Myocyte (in vitro differentiated cells): ENCODE measurements at regions not wholly inside any gene's neighbourhood (a gene's known extent, or its start where the extent isn't known, plus 50 kb on each side); places are given as distances from the start of the nearest gene placed in this dataset.
"Not testable (repeated sequence)": the region's sequence is repeated elsewhere in the genome, so short reads cannot be mapped to it uniquely, and the experiment has no call there.

Source experiments
- DNase-seq: peaks from one replicate; pipeline ENCODE4 v3.0.0-alpha.2; 2012; ENCODE audit warnings: low read depth

DNA sequence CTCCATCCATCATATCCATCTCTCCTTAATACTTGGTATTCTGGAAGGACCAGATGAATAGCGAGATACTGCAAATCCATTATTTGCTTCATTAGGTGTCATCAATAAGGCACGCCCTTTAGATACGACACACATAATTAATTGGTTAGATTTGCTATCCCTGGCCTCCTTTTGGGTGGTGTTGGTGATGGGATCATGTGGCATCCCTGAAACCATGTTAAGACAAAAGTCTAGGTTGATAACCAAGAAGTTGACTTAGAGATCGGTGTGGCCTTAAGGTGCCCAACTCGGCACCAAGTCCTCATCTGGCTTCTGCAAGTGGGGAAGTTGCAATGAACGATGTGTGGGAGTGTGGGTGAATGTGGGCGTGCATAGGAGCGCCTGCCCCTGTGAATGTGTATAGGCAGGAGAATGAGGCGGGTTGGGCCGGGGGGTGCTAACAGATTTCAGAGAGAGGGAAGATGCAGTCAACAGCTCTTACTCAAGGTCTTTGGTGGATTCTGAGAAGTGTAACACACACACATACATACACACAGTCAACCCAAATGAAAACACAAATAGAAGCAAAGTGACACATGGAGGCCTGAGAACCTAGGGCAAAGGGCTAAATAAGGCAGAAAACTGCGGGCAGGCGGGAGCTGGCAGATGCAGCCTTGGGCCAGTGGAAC is 415.7 kb upstream of the ESRRG start:
- no peak for DNase-seq

GRCh38 chr1:217138173-217138765 is 415.0 kb upstream of the ESRRG start:
- DNase-seq = no peak

- no peak for DNase-seq
Observed at GRCh38 chr1:217137210-217137881, 414.1 kb upstream of the ESRRG start.

DNA sequence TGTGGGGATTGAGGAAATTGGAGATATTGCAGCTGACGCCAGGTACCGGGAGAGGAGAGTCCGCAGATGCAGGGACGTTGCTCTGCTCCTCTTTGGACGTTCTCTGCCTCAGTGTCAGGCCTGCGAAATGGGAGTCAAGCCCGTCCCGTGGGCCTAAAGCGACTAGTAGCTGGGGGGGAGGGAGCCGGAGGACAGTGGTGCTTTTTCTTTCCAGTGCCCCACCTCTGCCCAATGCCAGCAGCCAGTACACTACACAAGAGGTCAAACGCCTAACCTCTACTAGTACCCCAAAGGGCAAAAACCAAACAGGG is 413.6 kb upstream of the ESRRG start:
- DNase-seq = no peak

DNA sequence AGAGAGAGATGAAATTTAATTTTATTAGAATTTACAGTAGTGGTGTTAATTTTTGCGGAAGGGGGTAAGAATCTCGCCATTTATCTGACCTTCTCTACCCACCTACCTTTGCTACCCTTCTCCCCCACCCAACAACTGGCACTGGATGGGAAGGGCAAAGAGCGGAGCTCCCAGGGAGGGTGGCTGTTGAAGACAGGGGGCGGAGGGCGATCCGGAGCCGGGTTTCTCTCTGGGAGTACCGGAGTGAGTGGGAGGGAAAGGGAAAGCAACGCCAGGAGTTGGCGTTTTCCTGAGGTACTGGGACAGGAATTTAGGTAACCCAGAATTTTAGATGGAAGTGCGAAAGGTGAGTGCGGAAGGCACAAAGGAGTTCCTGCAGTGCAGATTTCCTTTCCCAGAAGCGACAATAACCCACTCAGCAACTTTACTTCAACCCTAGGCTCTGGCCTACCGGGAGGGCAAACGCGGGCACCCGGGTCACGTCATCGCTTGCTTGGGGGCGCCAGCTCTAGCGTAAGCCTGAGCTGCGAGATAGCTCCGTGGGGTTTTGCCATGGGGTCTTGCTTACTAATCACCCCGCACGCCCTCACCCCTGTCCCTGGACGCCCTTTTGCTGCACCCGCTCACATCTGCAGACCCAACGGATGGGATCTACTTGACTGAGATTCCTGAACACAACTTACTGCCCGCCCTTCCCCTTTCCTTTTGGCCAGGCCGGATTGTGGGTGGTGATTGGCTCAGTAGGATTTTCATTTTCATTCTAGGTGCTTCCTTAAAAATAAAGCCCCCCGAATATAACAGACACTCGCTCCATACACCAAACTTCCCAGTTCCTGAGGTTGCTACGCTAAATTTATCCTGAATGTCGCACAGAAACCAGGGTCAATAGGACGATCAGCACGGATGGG is 413.0 kb upstream of the ESRRG start:
- no peak for DNase-seq

DNA sequence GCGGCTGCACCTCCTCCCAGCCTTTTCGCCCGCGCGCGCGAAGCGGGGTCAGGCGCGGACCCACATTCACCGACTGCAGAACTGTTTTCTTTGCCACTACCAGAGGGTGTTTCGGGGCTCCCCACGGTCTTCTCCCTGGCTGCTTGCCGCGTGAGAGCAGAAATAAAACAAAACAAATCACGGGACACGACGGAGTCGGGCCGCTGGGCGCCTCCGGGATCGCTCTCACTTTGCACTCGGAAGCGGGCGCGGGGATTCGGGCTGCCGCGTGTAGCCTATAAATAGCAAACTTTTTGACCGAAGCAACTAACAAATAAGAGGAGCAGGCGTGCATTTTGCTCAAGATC is 412.3 kb upstream of the ESRRG start:
- peak; percentile 27 for DNase-seq

- DNase-seq = peak; percentile 10
Observed at GRCh38 chr1:217134857-217135568, 411.8 kb upstream of the ESRRG start.

GRCh38 chr1:217133958-217134856 is 411.0 kb upstream of the ESRRG start:
- DNase-seq = no peak

DNA sequence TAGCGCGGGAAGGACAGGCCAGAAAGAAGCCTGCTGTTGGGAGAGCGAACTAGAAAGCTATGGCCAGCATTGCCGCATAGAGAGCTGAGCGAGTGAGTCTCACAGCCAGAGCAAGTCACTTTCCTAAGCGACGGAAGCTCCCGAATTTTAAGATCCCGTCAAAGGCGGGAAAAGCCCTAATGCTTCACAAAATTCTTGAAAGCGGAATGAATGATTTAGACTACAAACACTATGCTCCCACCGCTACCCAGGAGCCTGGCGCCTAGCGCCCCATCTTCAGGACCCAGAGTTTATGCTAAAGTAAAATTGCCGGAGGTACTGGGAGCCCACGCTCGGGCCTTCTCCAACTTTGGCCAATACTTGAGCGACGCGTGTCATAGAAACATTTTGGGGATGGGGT is 409.9 kb upstream of the ESRRG start:
- no peak for DNase-seq

DNA sequence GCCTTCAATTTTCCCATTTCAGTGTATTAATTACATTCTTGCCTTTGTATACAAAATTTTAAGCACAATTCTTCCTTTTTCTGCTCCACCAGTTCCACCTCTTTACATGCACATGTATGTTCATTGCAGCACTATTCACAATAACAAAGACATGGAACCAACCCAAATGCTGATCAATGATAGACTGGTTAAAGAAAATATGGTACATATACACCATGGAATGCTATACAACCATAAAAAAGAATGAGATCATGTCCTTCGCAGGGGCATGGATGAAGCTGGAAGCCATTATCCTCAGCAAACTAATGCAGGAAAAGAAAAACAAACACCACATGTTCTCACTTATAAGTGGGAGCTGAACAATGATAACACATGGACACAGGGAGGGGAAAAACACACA is 400.1 kb upstream of the ESRRG start:
- not testable (repeated sequence) for DNase-seq

- DNase-seq = no peak
Observed at GRCh38 chr1:217117973-217118465, 394.8 kb upstream of the ESRRG start.

GRCh38 chr1:217115404-217116380 is 392.5 kb upstream of the ESRRG start:
- no peak for DNase-seq

- no peak for DNase-seq
Observed at GRCh38 chr1:217109928-217110327, 386.7 kb upstream of the ESRRG start.

DNA sequence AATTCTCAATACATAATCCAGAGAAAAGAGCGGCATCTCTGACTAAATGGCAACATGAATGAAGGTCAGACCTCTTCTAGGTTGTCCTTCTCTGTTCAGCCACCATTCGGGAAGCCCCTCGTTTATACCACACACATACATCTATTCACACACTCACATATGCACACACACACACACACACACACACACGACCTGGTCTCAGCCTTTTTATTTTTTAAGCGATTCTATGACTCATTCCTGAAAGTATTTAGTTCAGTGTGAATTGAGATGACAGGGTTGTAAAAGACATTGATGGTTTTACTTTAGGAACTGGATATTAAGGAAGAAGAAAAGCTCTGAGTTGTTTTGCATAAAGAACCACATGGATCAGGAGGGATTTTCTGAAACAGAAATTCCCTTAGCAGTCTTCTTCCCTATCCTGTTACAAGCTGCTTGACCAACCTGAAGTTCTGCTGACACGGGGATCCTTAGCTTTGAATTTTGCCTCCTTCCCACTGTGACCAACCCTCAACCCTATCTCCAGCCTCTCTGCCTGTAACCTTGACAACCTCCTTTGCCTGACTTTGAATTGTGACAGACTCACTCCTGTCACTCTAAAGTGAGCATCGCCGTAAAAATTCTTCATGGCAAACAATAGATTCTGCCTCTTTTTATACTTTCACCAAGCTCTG is 383.1 kb upstream of the ESRRG start:
- DNase-seq = no peak

DNA sequence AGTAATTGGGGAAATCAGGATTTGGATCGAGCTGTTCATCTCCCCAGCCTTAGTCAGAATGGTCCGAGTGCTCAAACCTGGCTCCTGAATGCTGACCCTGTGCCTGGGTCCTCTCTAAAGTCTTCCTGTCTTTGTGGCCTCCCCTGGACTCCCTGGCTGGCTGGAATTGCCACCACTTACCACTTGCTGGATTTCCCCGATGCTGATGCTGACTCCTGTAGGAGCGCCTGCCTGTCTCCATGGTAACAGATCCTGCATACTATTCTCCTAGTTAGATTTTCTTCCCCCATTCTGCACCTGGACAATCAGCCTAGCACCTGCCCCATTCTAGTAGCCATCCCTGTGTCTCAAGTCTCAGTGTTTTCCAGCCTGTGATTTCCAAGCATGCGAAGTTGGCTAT is 382.2 kb upstream of the ESRRG start:
- no peak for DNase-seq

GRCh38 chr1:217097819-217098218 is 374.6 kb upstream of the ESRRG start:
- DNase-seq = no peak

DNA sequence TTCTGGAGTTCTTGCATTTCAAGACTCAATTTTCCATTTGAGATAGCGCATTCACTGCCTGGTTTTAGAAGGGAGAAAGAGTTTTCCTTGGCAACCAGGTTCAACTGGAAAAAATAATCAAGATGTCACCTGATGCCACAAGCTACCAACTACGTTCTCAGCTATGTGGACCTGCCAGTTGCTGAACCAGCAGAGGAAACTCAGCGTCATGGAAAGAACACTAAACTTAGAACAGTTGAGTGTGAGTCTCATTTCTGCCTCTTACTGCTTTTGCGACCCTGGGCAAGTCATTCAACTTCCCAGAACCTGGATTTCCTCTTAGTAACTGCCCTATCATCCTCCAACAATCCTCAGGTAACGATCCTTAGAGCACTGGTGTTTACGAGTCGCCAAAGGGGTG is 373.0 kb upstream of the ESRRG start:
- DNase-seq = no peak

GRCh38 chr1:217095050-217095622 is 371.9 kb upstream of the ESRRG start:
- no peak for DNase-seq
